22Rv1 (cell line): ENCODE measurements at regions not wholly inside any gene's neighbourhood (a gene's known extent, or its start where the extent isn't known, plus 50 kb on each side); places are given as distances from the start of the nearest gene placed in this dataset.

Source experiments
- H3K27ac ChIP-seq: fragments of 450-650 bp; 2 replicates; pipeline ENCODE4 v1.5.1; 2017
- CTCF ChIP-seq: fragments of 450-650 bp; IDR thresholded peaks from 2 replicates; pipeline ENCODE4 v1.5.1; 2017; ENCODE audit warnings: mild to moderate bottlenecking
- ZFX ChIP-seq: fragments of 450-650 bp; IDR thresholded peaks from 2 replicates; pipeline ENCODE4 v1.6.1; 2017; ENCODE audit warnings: antibody characterized with exemption, borderline replicate concordance

GRCh38 chr4:23035521-23036056 lies 342.9 kb downstream of the GBA3 start:
- no peak for TF ChIP-seq CTCF
- no peak for TF ChIP-seq ZFX
- no peak overlapping the region for H3K27ac ChIP-seq

GRCh38 chr4:23034731-23035130 lies 342.0 kb downstream of the GBA3 start:
- no peak overlapping the region for H3K27ac ChIP-seq
- TF ChIP-seq ZFX: no peak
- TF ChIP-seq CTCF: no peak

GRCh38 chr4:23033796-23034195 lies 341.1 kb downstream of the GBA3 start:
- no peak for TF ChIP-seq CTCF
- no peak for TF ChIP-seq ZFX

GRCh38 chr4:23028875-23029274 lies 336.1 kb downstream of the GBA3 start:
- H3K27ac ChIP-seq: no peak overlapping the region
- TF ChIP-seq ZFX (no peak), CTCF (no peak)

More at GRCh38 chr4:23033796-23034195, 341.1 kb downstream of the GBA3 start:
- H3K27ac ChIP-seq: no peak overlapping the region

GRCh38 chr4:23023666-23024065 lies 330.9 kb downstream of the GBA3 start:
- TF ChIP-seq ZFX (no peak), CTCF (no peak)

GRCh38 chr4:23023121-23023520 lies 330.4 kb downstream of the GBA3 start:
- no peak overlapping the region for H3K27ac ChIP-seq
- no peak for TF ChIP-seq CTCF
- no peak for TF ChIP-seq ZFX

More at GRCh38 chr4:23023666-23024065, 330.9 kb downstream of the GBA3 start:
- H3K27ac ChIP-seq: no peak overlapping the region

GRCh38 chr4:23022032-23022431 lies 329.3 kb downstream of the GBA3 start:
- TF ChIP-seq ZFX: no peak
- no peak for TF ChIP-seq CTCF
- no peak overlapping the region for H3K27ac ChIP-seq
